ENCODE measurements at regions not wholly inside any gene's neighbourhood (a gene's known extent, or its start where the extent isn't known, plus 50 kb on each side); places are given as distances from the start of the nearest gene placed in this dataset.

- ChIA-PET POLR2A (no interaction called here), CTCF (no interaction called here)
- H3K4me3 Mint-ChIP-seq, result no peak overlapping the region
- no peaks in the 10 kb centered on the region for H3K36me3 Mint-ChIP-seq (ENCODE audit: low read depth)
- no peaks in the 10 kb centered on the region for H3K9me3 Mint-ChIP-seq
- no peaks in the 10 kb centered on the region for H3K27me3 ChIP-seq (ENCODE audit: control insufficient read depth in 1 of 2, insufficient read depth in 2 of 2, low read length in 2 of 2)
- no peaks in the 10 kb centered on the region for H3K4me1 ChIP-seq (ENCODE audit: insufficient read depth, low read length)
- H3K4me1 Mint-ChIP-seq (ENCODE audit: low read depth), result no peaks in the 10 kb centered on the region
- H3K9me3 ChIP-seq (ENCODE audit: control insufficient read depth in 1 of 2, insufficient read depth in 1 of 2, low read length in 2 of 2), result peaks cover 0 to 6% of the 10 kb centered on the region in 2 experiments
- ATAC-seq (ENCODE audit: poor library complexity), result no peak
- no peak for DNase-seq
- H3K27ac ChIP-seq (ENCODE audit: low read depth in 1 of 2, low read length in 2 of 2), result no peak overlapping the region
- no peak for TF ChIP-seq CTCF (IDR thresholded peaks at IDR 0.05)
- no peak overlapping the region for H3K27ac Mint-ChIP-seq
- H3K36me3 ChIP-seq (ENCODE audit: insufficient read depth, low read length), result no peaks in the 10 kb centered on the region
- intact Hi-C loops (cut with DNase I, micrococcal nuclease), result loop anchor here in 1 of 2 experiments (10.0 kb wide), 1 partner anchor 208 kb away; no protein-coding TSS in a partner anchor
- H3K4me3 ChIP-seq (ENCODE audit: low read length), result no peak overlapping the region
- peaks cover 16% of the 10 kb centered on the region for H3K27me3 Mint-ChIP-seq
Measured at GRCh38 chr12:3376779-3377455, 114.1 kb upstream of the PRMT8 start.

GRCh38 chr12:3378655-3379054, 112.3 kb upstream of the PRMT8 start:
- no peaks in the 10 kb centered on the region for H3K36me3 Mint-ChIP-seq (ENCODE audit: low read depth)
- H3K27me3 Mint-ChIP-seq, result peaks cover 21% of the 10 kb centered on the region
- H3K27ac Mint-ChIP-seq, result no peak overlapping the region
- POLR2A ChIA-PET, result no interaction called here
- Histone ChIP-seq H3K27me3 (ENCODE audit: control insufficient read depth in 1 of 2, insufficient read depth in 2 of 2, low read length in 2 of 2) (peaks cover 0 to 3% of the 10 kb centered on the region in 2 experiments), H3K36me3 (ENCODE audit: insufficient read depth, low read length) (no peaks in the 10 kb centered on the region), H3K4me1 (ENCODE audit: insufficient read depth, low read length) (no peaks in the 10 kb centered on the region), H3K9me3 (ENCODE audit: control insufficient read depth in 1 of 2, insufficient read depth in 1 of 2, low read length in 2 of 2) (peaks cover 0 to 6% of the 10 kb centered on the region in 2 experiments), H3K4me3 (ENCODE audit: low read length) (no peak overlapping the region), H3K27ac (ENCODE audit: low read depth in 1 of 2, low read length in 2 of 2) (no peak overlapping the region)
- ATAC-seq (ENCODE audit: poor library complexity) (no peak), DNase-seq (no peak)
- no peaks in the 10 kb centered on the region for H3K4me1 Mint-ChIP-seq (ENCODE audit: low read depth)
- no peak for TF ChIP-seq CTCF (IDR thresholded peaks at IDR 0.05)
- H3K4me3 Mint-ChIP-seq, result no peak overlapping the region
- intact Hi-C loops (cut with DNase I, micrococcal nuclease), result loop anchor here in 1 of 2 experiments (10.0 kb wide), 1 partner anchor 206 kb away; no protein-coding TSS in a partner anchor
- H3K9me3 Mint-ChIP-seq, result no peaks in the 10 kb centered on the region
- CTCF ChIA-PET, result no interaction called here

GRCh38 chr12:3379079-3379478, 111.9 kb upstream of the PRMT8 start:
- ATAC-seq (ENCODE audit: poor library complexity) (no peak), DNase-seq (no peak)
- CTCF ChIA-PET, result no interaction called here
- Histone ChIP-seq H3K9me3 (ENCODE audit: control insufficient read depth in 1 of 2, insufficient read depth in 1 of 2, low read length in 2 of 2) (peaks cover 0 to 6% of the 10 kb centered on the region in 2 experiments), H3K27ac (ENCODE audit: low read depth in 1 of 2, low read length in 2 of 2) (no peak overlapping the region), H3K4me3 (ENCODE audit: low read length) (no peak overlapping the region), H3K36me3 (ENCODE audit: insufficient read depth, low read length) (no peaks in the 10 kb centered on the region), H3K4me1 (ENCODE audit: insufficient read depth, low read length) (no peaks in the 10 kb centered on the region), H3K27me3 (ENCODE audit: control insufficient read depth in 1 of 2, insufficient read depth in 2 of 2, low read length in 2 of 2) (peaks cover 0 to 3% of the 10 kb centered on the region in 2 experiments)
- Mint-ChIP-seq H3K27me3 (peaks cover 24% of the 10 kb centered on the region), H3K27ac (no peak overlapping the region), H3K4me1 (ENCODE audit: low read depth) (no peaks in the 10 kb centered on the region), H3K9me3 (no peaks in the 10 kb centered on the region), H3K4me3 (no peak overlapping the region), H3K36me3 (ENCODE audit: low read depth) (no peaks in the 10 kb centered on the region)
- no peak for TF ChIP-seq CTCF (IDR thresholded peaks at IDR 0.05)
- POLR2A ChIA-PET, result no interaction called here
- intact Hi-C loops (cut with DNase I, micrococcal nuclease), result loop anchor here in 1 of 2 experiments (10.0 kb wide), 1 partner anchor 206 kb away; no protein-coding TSS in a partner anchor

All from CD4-positive, alpha-beta T cell (primary cell).